IMR-90 (cell line): ENCODE measurements at regions not wholly inside any gene's neighbourhood (a gene's known extent, or its start where the extent isn't known, plus 50 kb on each side); places are given as distances from the start of the nearest gene placed in this dataset.

ENCODE experiments used
- BHLHE40 ChIP-seq: fragments of 150-350 bp; IDR thresholded peaks from 2 replicates; pipeline ENCODE4 v1.6.1; 2016; ENCODE audit warnings: mild to moderate bottlenecking, low read depth, low read length
- CEBPB ChIP-seq: IDR thresholded peaks from 2 replicates; pipeline ENCODE4 v1.6.1; 2012; ENCODE audit warnings: low read depth, low read length, improper control_type of control experiment
- CHD1 ChIP-seq: IDR thresholded peaks from 2 replicates; pipeline ENCODE4 v1.6.1; 2012; ENCODE audit warnings: low read depth, low read length, improper control_type of control experiment
- FOS ChIP-seq: fragments of 150-350 bp; IDR thresholded peaks from 2 replicates; pipeline ENCODE4 v1.6.1; 2016; ENCODE audit warnings: low read depth, low read length
- MXI1 ChIP-seq: IDR thresholded peaks from 2 replicates; pipeline ENCODE4 v1.6.1; 2012; ENCODE audit warnings: low read depth, mild to moderate bottlenecking, low read length, moderate library complexity, borderline replicate concordance
- NFE2L2 ChIP-seq: fragments of 150-350 bp; IDR thresholded peaks from 2 replicates; pipeline ENCODE4 v1.6.1; 2016; ENCODE audit warnings: low read depth, mild to moderate bottlenecking, low read length
- POLR2A ChIP-seq: IDR thresholded peaks from 2 replicates; pipeline ENCODE4 v1.6.1; 2012; ENCODE audit warnings: mild to moderate bottlenecking, low read depth, low read length
- RAD21 ChIP-seq: IDR thresholded peaks from 2 replicates; pipeline ENCODE4 v1.6.1; 2012; ENCODE audit warnings: low read length, improper control_type of control experiment
- RCOR1 ChIP-seq: IDR thresholded peaks from 2 replicates; pipeline ENCODE4 v1.6.1; 2012; ENCODE audit warnings: mild to moderate bottlenecking, low read length, improper control_type of control experiment; ENCODE audit not compliant: insufficient replicate concordance
- RFX5 ChIP-seq: IDR thresholded peaks from 2 replicates; pipeline ENCODE4 v1.8.0; 2012; ENCODE audit warnings: low read depth, mild to moderate bottlenecking, low read length, moderate library complexity
- SMC3 ChIP-seq: fragments of 150-350 bp; IDR thresholded peaks from 2 replicates; pipeline ENCODE4 v1.6.1; 2016; ENCODE audit warnings: low read depth, mild to moderate bottlenecking, antibody characterized with exemption, low read length, moderate library complexity
- TF ChIP-seq, protein P1 (sequence below): conservative IDR thresholded peaks from 2 replicates; pipeline ENCODE4 v1.5.1; 2012; ENCODE audit warnings: mild to moderate bottlenecking, low read depth, low read length, improper control_type of control experiment
- TF ChIP-seq, protein P2 (sequence below): fragments of 150-350 bp; IDR thresholded peaks from 2 replicates; pipeline ENCODE4 v1.6.1; 2017; ENCODE audit warnings: mild to moderate bottlenecking, antibody characterized with exemption, low read length, low read depth
- TF ChIP-seq, protein P3 (sequence below): fragments of 150-350 bp; IDR thresholded peaks from 2 replicates; pipeline ENCODE4 v1.6.1; 2016; ENCODE audit warnings: low read depth, mild to moderate bottlenecking, low read length, moderate library complexity, borderline replicate concordance

DNA sequence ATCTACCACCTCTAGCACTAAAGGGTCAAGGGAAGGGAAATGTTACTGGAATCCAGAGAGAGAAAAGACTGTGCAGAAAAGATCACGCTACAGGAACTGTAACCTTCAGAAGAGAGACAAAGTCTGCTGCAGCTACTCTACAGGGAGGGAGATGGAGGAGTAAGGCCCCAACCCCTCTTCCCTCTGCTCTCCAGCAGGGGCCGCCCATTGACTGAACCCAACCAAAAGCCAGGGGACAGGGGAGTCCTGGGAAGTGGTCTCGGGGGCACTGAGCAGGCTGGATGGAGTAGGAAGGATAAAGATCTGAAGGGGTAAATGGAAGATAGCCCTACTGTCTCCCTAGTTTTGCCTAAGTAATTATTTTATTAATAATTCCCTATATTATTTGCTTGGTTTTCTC lies 72.8 kb upstream of the NR5A2 start:
- TF ChIP-seq CHD1 = no peak
- TF ChIP-seq, protein P1, sequence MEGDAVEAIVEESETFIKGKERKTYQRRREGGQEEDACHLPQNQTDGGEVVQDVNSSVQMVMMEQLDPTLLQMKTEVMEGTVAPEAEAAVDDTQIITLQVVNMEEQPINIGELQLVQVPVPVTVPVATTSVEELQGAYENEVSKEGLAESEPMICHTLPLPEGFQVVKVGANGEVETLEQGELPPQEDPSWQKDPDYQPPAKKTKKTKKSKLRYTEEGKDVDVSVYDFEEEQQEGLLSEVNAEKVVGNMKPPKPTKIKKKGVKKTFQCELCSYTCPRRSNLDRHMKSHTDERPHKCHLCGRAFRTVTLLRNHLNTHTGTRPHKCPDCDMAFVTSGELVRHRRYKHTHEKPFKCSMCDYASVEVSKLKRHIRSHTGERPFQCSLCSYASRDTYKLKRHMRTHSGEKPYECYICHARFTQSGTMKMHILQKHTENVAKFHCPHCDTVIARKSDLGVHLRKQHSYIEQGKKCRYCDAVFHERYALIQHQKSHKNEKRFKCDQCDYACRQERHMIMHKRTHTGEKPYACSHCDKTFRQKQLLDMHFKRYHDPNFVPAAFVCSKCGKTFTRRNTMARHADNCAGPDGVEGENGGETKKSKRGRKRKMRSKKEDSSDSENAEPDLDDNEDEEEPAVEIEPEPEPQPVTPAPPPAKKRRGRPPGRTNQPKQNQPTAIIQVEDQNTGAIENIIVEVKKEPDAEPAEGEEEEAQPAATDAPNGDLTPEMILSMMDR = peak; percentile 29
- TF ChIP-seq POLR2A = no peak
- TF ChIP-seq NFE2L2 = no peak
- TF ChIP-seq RCOR1 = no peak
- no peak for TF ChIP-seq RAD21
- TF ChIP-seq, protein P2, sequence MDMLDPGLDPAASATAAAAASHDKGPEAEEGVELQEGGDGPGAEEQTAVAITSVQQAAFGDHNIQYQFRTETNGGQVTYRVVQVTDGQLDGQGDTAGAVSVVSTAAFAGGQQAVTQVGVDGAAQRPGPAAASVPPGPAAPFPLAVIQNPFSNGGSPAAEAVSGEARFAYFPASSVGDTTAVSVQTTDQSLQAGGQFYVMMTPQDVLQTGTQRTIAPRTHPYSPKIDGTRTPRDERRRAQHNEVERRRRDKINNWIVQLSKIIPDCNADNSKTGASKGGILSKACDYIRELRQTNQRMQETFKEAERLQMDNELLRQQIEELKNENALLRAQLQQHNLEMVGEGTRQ = no peak
- TF ChIP-seq CEBPB = no peak
- TF ChIP-seq SMC3 = no peak
- no peak for TF ChIP-seq MXI1
- TF ChIP-seq BHLHE40 = no peak
- TF ChIP-seq, protein P3, sequence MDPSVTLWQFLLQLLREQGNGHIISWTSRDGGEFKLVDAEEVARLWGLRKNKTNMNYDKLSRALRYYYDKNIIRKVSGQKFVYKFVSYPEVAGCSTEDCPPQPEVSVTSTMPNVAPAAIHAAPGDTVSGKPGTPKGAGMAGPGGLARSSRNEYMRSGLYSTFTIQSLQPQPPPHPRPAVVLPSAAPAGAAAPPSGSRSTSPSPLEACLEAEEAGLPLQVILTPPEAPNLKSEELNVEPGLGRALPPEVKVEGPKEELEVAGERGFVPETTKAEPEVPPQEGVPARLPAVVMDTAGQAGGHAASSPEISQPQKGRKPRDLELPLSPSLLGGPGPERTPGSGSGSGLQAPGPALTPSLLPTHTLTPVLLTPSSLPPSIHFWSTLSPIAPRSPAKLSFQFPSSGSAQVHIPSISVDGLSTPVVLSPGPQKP = no peak
- no peak for TF ChIP-seq RFX5
- TF ChIP-seq FOS = no peak
